Mucosa of descending colon (tissue), 3 donors: ENCODE measurements at regions not wholly inside any gene's neighbourhood (a gene's known extent, or its start where the extent isn't known, plus 50 kb on each side); places are given as distances from the start of the nearest gene placed in this dataset.
A peak's percentile ranks its signal among the peaks of the same experiment; 100 is the strongest.

Source experiments
- ATAC-seq: fragments of 200-7000 bp; cut with Tn5 transposase; one replicate; pipeline ENCODE4 v1.9.1; 2020; ENCODE audit warnings: mild to moderate bottlenecking, moderate library complexity
- DNase-seq, 3 donors: peaks; one replicate each; pipeline ENCODE4 v3.0.0-alpha.2; 2020
- H3K36me3 ChIP-seq: fragments of 200-600 bp; one replicate; pipeline ENCODE4 v1.8.0; 2021; ENCODE audit warnings: low read depth, mild to moderate bottlenecking
- H3K4me1 ChIP-seq: fragments of 200-600 bp; one replicate; pipeline ENCODE4 v1.8.0; 2021; ENCODE audit warnings: low read depth, mild to moderate bottlenecking
- H3K4me3 ChIP-seq: fragments of 200-600 bp; one replicate; pipeline ENCODE4 v1.8.0; 2021; ENCODE audit warnings: mild to moderate bottlenecking
- H3K9me3 ChIP-seq: fragments of 200-600 bp; one replicate; pipeline ENCODE4 v1.8.0; 2021; ENCODE audit warnings: mild to moderate bottlenecking
- CTCF ChIP-seq: fragments of 200-600 bp; IDR thresholded peaks from one replicate; pipeline ENCODE4 v1.8.0; 2022; ENCODE audit warnings: antibody characterized with exemption, mild to moderate bottlenecking
- intact Hi-C, 2 donors: fragments of 100-400 bp; cut with DNase I in 1 of 2; cut with micrococcal nuclease in 1 of 2; formaldehyde crosslinking; loops; one replicate each; pipeline versions ENCODE4 v1.11.0 to v1.11.1; 2022; cut with DNase I, micrococcal nuclease
- donor health status: DM: no; HTN: no; CAD: no; lungs with moderate emphysema.
- donor health status: DM: no; HTN: no; CAD: no.
- donor health status: DM: no; HTN: yes; CAD: no.

- Histone ChIP-seq H3K36me3 (no peaks in the 10 kb centered on the region), H3K4me3 (no peak overlapping the region), H3K9me3 (no peaks in the 10 kb centered on the region), H3K4me1 (no peaks in the 10 kb centered on the region)
- ATAC-seq: no peak
- no peak for DNase-seq
- intact Hi-C loops: no loop called here
- TF ChIP-seq CTCF: no peak
Observed at GRCh38 chr13:34002924-34003323, 185.0 kb downstream of the RFC3 start.

DNA sequence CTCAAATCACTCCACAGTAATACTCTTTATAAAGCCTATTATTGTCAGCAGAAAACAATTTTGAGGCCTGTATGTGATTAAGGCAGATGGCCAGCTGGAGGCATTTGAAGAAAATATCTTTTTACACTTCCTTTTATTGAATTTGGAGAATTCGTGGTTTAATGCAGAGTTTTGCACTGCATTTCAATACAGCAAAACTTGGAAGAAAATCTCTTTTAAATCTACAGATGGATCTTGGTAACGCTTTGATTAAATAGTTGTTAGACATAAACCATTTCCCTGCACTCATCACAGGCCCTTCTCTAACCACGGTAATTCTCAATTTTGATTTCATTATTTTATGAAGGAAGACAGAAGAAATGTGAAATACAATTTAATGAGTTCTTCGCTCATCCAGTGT is 185.7 kb downstream of the RFC3 start:
- Histone ChIP-seq H3K9me3 (no peaks in the 10 kb centered on the region), H3K4me1 (no peaks in the 10 kb centered on the region), H3K4me3 (no peak overlapping the region), H3K36me3 (no peaks in the 10 kb centered on the region)
- no peak for TF ChIP-seq CTCF
- ATAC-seq: no peak
- DNase-seq: no peak
- intact Hi-C loops: no loop called here

DNA sequence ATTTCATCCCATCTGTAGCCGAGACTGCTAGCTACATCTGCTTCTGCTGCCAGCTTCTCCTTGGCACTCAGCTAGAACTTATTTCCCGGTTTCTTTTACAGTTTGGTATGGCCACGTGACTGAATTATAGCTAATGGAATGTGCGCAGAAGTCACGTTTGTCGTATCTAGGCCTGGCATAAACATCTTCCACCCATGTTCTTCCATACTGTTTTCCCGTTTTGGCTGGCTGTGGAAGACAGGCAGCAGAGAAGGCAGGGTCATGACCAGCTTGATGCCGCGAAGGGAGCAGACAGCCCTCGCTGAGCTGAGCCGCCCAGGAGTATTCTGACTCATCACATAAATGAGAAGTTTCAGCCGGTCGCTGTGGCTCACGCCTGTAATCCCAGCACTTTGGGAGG is 186.7 kb downstream of the RFC3 start:
- ATAC-seq (no peak), DNase-seq (no peak)
- Histone ChIP-seq H3K4me3 (no peak overlapping the region), H3K9me3 (no peaks in the 10 kb centered on the region), H3K36me3 (no peaks in the 10 kb centered on the region), H3K4me1 (no peaks in the 10 kb centered on the region)
- intact Hi-C loops: no loop called here
- TF ChIP-seq CTCF: no peak

DNA sequence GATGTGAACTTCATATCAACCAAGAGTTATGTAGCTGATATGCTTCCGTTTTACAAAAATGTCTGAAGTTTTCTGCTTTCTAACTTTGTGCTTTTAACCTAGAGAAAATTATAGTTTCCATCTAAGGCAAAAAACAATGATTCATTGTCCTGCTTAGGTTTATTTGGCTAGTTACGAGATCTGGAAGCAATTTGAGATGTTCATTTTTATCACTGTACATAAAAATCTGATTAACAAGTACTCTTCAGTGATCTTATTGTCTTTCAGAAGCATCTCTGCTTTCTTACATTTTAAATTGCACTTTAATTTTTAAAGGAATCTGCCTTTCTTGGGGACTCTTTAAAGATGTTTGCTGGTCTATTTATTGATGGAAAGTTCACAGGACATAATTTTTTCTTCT is 188.1 kb downstream of the RFC3 start:
- TF ChIP-seq CTCF: no peak
- Histone ChIP-seq H3K9me3 (no peaks in the 10 kb centered on the region), H3K36me3 (no peaks in the 10 kb centered on the region), H3K4me3 (no peak overlapping the region), H3K4me1 (no peaks in the 10 kb centered on the region)
- DNase-seq (no peak), ATAC-seq (no peak)
- intact Hi-C loops: no loop called here

GRCh38 chr13:34011552-34012085 is 193.7 kb downstream of the RFC3 start:
- Histone ChIP-seq H3K9me3 (no peaks in the 10 kb centered on the region), H3K36me3 (no peaks in the 10 kb centered on the region), H3K4me1 (no peaks in the 10 kb centered on the region), H3K4me3 (no peak overlapping the region)
- ATAC-seq (peak; percentile 47), DNase-seq (no peak)
- no peak for TF ChIP-seq CTCF
- intact Hi-C loops: no loop called here

GRCh38 chr13:34012382-34012781 is 194.4 kb downstream of the RFC3 start:
- Histone ChIP-seq H3K36me3 (no peaks in the 10 kb centered on the region), H3K4me3 (no peak overlapping the region)

More at GRCh38 chr13:34012382-34012781, 194.4 kb downstream of the RFC3 start:
- DNase-seq (no peak), ATAC-seq (no peak)
- no peak for TF ChIP-seq CTCF
- Histone ChIP-seq H3K4me1 (no peaks in the 10 kb centered on the region), H3K9me3 (no peaks in the 10 kb centered on the region)
- intact Hi-C loops: no loop called here
